Right lobe of liver (tissue), 4 donors: ENCODE measurements at regions not wholly inside any gene's neighbourhood (a gene's known extent, or its start where the extent isn't known, plus 50 kb on each side); places are given as distances from the start of the nearest gene placed in this dataset.

Experiments
- CTCF ChIP-seq, 4 donors: fragments of 200-600 bp in 3 of 4; fragments of 450-650 bp in 1 of 4; IDR thresholded peaks; one replicate each; pipeline versions ENCODE4 v1.5.1 to v1.8.0; 2016 to 2022; ENCODE audit warnings: antibody characterized with exemption in 4 of 4, mild to moderate bottlenecking in 2 of 4
- POLR2A ChIP-seq: fragments of 450-650 bp; IDR thresholded peaks from one replicate; pipeline ENCODE4 v1.6.1; 2017; ENCODE audit warnings: antibody characterized with exemption, mild to moderate bottlenecking
- donor health status: DM: no; HTN: no; CAD: no.
- donor health status: DM: no; HTN: no; CAD: no.
- donor health status: DM: no; HTN: yes; CAD: no.

DNA sequence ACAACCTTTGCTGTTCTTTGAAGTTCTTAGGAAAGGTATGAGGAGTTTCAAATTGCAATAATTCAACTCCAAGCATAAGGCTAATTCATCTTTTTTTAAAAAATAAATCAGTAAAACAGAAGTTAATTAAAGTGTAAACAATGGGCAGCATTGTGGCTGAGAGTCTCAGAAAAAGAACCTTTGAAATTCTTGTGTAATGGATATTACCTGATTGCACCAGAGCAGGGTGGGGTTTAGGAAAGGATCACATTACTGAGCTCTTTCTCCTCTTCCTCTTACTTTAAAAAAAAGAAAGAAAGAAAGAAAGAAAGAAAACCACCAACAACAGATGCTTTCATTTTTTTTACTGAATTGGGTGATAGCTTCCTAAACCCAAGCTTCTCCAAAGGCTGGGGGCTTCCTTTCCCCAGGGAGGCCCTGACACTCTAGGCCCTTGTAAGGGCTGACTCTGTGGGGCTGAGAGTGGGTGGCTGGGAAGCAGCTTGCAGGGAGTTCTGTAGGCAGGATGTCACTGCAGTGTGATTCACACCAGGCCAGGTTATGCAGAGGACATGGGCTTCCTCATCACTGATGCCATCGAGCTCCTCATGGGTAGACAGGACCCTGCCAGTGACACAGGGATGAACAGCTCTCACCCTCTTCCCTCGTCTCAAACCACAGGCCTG, 564.5 kb downstream of the FGF9 start:
- TF ChIP-seq CTCF (IDR thresholded peaks at IDR 0.05) (no peak), POLR2A (no peak)
